ENCODE measurements at regions not wholly inside any gene's neighbourhood (a gene's known extent, or its start where the extent isn't known, plus 50 kb on each side); places are given as distances from the start of the nearest gene placed in this dataset.
"Not testable (repeated sequence)": the region's sequence is repeated elsewhere in the genome, so short reads cannot be mapped to it uniquely, and the experiment has no call there.

- DNase-seq, result no peak
- intact Hi-C loops (cut with DNase I), result no loop called here
Observed at GRCh38 chr7:41581041-41581440, 121.8 kb downstream of the INHBA start.

- DNase-seq, result no peak
- intact Hi-C loops (cut with DNase I), result no loop called here
Observed at GRCh38 chr7:41579961-41580935, 122.6 kb downstream of the INHBA start.

DNA sequence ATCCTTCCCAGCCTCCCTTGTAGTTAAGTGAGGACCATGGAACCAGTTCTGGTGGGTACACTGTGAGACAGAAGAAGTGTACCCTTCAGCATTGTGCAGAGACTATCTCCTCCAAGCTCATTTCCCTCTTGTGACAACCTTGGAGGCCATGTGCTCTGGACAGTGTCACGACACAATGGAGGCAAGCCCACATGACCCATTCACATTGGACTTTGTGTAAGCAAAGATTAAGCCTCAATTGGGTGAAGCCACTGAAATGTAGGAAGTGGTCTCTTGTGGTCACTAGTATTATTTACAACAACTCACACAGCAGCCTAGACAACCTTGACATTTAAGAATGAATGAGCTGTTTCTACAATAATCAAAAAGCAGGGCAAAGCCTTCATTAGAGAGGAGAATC lies 124.2 kb downstream of the INHBA start:
- intact Hi-C loops (cut with DNase I), result no loop called here
- DNase-seq, result no peak

- intact Hi-C loops (cut with DNase I), result no loop called here
- no peak for DNase-seq
Observed at GRCh38 chr7:41576166-41576565, 126.7 kb downstream of the INHBA start.

GRCh38 chr7:41574377-41574776 lies 128.5 kb downstream of the INHBA start:
- no peak for DNase-seq
- intact Hi-C loops (cut with DNase I), result no loop called here

- intact Hi-C loops (cut with DNase I), result no loop called here
Observed at GRCh38 chr7:41573862-41574261, 129.0 kb downstream of the INHBA start.

GRCh38 chr7:41573443-41573842 lies 129.4 kb downstream of the INHBA start:
- DNase-seq, result no peak
- intact Hi-C loops (cut with DNase I), result no loop called here

More at GRCh38 chr7:41573862-41574261, 129.0 kb downstream of the INHBA start:
- DNase-seq, result no peak

- no peak for DNase-seq
- intact Hi-C loops (cut with DNase I), result no loop called here
Observed at GRCh38 chr7:41573015-41573414, 129.9 kb downstream of the INHBA start.

DNA sequence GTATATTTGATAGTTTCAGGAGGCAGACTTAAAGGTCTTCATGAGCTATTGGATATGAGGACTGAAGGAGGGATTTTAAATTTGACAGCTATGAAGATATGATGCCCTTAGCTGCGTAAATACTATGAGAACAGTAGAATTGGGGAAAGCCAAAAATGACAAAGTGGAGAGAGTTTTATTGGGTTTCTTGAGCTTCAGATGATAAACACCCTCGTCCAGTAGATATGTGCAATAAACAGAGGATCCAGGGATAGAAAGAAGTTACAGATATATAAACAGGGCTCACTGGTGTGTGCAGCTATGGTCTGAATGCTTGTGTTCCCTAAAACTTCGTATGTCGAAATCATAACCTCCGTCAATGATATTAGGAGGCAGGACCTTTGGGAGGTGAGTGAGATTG lies 131.3 kb downstream of the INHBA start:
- DNase-seq, result no peak
- intact Hi-C loops (cut with DNase I), result no loop called here

- DNase-seq, result no peak
- intact Hi-C loops (cut with DNase I), result no loop called here
Observed at GRCh38 chr7:41570766-41571165, 132.1 kb downstream of the INHBA start.

DNA sequence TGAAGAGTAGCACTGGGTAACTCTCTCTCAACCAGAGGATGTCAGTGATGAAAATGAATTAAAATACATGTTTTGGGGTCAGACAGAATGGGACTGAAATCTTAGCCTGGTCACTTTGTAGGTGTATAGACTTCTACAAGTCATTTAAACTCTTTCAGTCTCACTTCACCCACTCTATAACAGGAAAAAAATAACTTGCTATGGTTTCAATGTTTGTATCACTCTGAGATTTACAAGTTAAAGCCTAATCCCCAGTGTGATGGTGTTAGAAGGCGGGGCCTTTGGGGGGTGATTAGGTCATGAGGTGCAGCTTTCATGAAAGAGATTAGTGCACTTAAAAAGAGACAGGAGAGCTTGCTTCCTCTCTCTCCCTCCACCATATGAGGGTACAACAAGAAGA lies 134.8 kb downstream of the INHBA start:
- intact Hi-C loops (cut with DNase I), result no loop called here
- no peak for DNase-seq

- DNase-seq, result no peak
- intact Hi-C loops (cut with DNase I), result no loop called here
Observed at GRCh38 chr7:41567731-41568114, 135.2 kb downstream of the INHBA start.

- no peak for DNase-seq
- intact Hi-C loops (cut with DNase I), result no loop called here
Observed at GRCh38 chr7:41567031-41567730, 135.7 kb downstream of the INHBA start.

DNA sequence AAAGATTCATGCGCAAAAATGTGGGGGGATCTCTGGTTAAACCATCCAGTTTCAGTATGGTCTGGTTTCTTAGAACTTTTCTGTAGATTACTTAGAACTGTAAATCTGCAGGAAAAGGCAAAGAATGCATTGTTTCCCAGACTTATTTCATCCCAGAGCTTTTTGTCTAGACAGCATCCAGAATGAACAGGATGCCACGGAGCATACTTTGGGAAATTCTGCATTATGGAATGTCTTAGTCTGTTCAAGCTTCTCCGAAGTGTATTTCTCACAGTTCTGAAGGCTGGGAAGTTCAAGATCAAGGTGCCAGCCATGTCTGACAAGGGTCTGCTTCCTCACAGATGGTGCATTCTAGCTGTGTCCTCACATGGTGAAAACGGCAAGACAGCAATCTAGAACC lies 136.3 kb downstream of the INHBA start:
- intact Hi-C loops (cut with DNase I), result no loop called here
- no peak for DNase-seq

DNA sequence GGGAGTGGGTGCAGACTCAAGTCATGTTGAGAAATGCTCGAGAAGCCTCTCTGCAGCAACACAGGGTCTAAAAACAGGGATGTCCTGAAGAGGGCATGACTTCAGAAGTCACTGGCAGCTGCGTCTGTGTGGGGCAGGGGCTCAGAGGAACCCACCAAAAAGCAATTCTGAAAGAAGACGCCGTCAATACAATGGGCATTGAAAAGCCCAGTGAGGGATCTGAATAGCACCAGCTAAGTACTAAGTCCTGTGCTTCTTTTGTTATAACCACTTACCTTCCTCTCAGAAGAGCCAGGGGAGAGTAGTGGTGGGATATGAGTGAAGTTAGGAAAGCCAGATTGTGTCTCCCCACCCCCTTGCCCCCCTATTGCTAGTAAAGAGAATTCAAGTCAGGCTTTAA lies 137.2 kb downstream of the INHBA start:
- intact Hi-C loops (cut with DNase I), result no loop called here
- no peak for DNase-seq

- no peak for DNase-seq
- intact Hi-C loops (cut with DNase I), result no loop called here
Observed at GRCh38 chr7:41559426-41559825, 143.5 kb downstream of the INHBA start.

DNA sequence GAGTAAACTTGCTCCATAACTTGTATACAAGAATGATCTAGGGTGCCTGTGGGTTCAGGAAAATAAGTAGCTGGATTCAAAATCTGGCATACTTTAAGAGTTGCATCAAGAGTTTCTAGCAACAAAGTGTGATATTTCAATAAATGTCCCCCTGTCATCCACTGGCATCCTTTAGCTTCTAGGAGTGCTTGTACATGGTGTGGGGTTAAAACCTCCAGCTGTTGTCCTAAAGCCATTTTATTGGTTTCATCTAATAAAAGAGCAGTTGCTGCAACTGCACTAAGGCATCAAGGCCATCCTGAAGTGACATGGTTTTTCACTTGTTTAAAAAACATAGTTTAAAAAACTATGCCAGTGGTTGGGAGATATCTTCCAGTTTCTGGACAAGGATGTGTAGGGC lies 148.4 kb downstream of the INHBA start:
- no peak for DNase-seq

GRCh38 chr7:41550046-41550445 lies 152.8 kb downstream of the INHBA start:
- intact Hi-C loops (cut with DNase I); DNase-seq: not testable (repeated sequence)

More for the DNA sequence above, 148.4 kb downstream of the INHBA start:
- intact Hi-C loops (cut with DNase I), result no loop called here

GRCh38 chr7:41544241-41544640 lies 158.6 kb downstream of the INHBA start:
- DNase-seq, result peak in 1 of 42 donors; percentile 23
- intact Hi-C loops (cut with DNase I), result no loop called here

GRCh38 chr7:41540601-41541000 lies 162.3 kb downstream of the INHBA start:
- intact Hi-C loops (cut with DNase I), result no loop called here
- no peak for DNase-seq

Data from head of caudate nucleus (tissue), 42 donors.